Fibroblast of skin of left quadriceps (primary cell): ENCODE measurements at regions not wholly inside any gene's neighbourhood (a gene's known extent, or its start where the extent isn't known, plus 50 kb on each side); places are given as distances from the start of the nearest gene placed in this dataset.
"Not testable (repeated sequence)": the region's sequence is repeated elsewhere in the genome, so short reads cannot be mapped to it uniquely, and the experiment has no call there.

Experiments used
- DNase-seq, 2 experiments: peaks; one replicate each; pipeline ENCODE4 v3.0.0-alpha.2; 2013; ENCODE audit warnings: low read depth in 2 of 2

GRCh38 chr12:131312793-131313545, 359.3 kb downstream of the ADGRD1 start:
- no peak for DNase-seq

GRCh38 chr12:131313635-131314034, 359.9 kb downstream of the ADGRD1 start:
- no peak for DNase-seq

GRCh38 chr12:131314524-131315090, 360.9 kb downstream of the ADGRD1 start:
- DNase-seq = no peak

GRCh38 chr12:131315601-131316000, 361.9 kb downstream of the ADGRD1 start:
- DNase-seq = no peak

GRCh38 chr12:131316388-131316787, 362.7 kb downstream of the ADGRD1 start:
- DNase-seq = no peak

- no peak for DNase-seq
Observed at GRCh38 chr12:131318045-131318685, 364.5 kb downstream of the ADGRD1 start.

- no peak for DNase-seq
Observed at GRCh38 chr12:131321988-131322387, 368.3 kb downstream of the ADGRD1 start.

- not testable (repeated sequence) for DNase-seq
Observed at GRCh38 chr12:131322460-131322859, 368.8 kb downstream of the ADGRD1 start.

- DNase-seq = no peak
Observed at GRCh38 chr12:131323879-131324278, 370.2 kb downstream of the ADGRD1 start.

- no peak for DNase-seq
Observed at GRCh38 chr12:131327521-131328488, 374.1 kb downstream of the ADGRD1 start.

GRCh38 chr12:131328861-131329845, 375.4 kb downstream of the ADGRD1 start:
- DNase-seq = not testable (repeated sequence)

GRCh38 chr12:131330106-131330815, 376.6 kb downstream of the ADGRD1 start:
- no peak for DNase-seq

- DNase-seq = no peak
Observed at GRCh38 chr12:131331148-131331750, 377.5 kb downstream of the ADGRD1 start.

GRCh38 chr12:131332224-131332623, 378.5 kb downstream of the ADGRD1 start:
- DNase-seq = no peak

- DNase-seq = no peak
Observed at GRCh38 chr12:131333136-131333535, 377.8 kb upstream of the SFSWAP start.

GRCh38 chr12:131333621-131334440, 377.1 kb upstream of the SFSWAP start:
- DNase-seq = no peak

GRCh38 chr12:131334835-131335234, 376.1 kb upstream of the SFSWAP start:
- DNase-seq = no peak

- no peak for DNase-seq
Observed at GRCh38 chr12:131335456-131335855, 375.4 kb upstream of the SFSWAP start.

- not testable (repeated sequence) for DNase-seq
Observed at GRCh38 chr12:131337861-131338260, 373.0 kb upstream of the SFSWAP start.
